ENCODE measurements at regions not wholly inside any gene's neighbourhood (a gene's known extent, or its start where the extent isn't known, plus 50 kb on each side); places are given as distances from the start of the nearest gene placed in this dataset.

GRCh38 chr5:73297430-73297829 is 124.4 kb downstream of the TMEM174 start:
- intact Hi-C loops (cut with DNase I; ENCODE audit: low total_unique reads), result no loop called here
- H3K9me3 ChIP-seq, result no peaks in the 10 kb centered on the region
- no peak overlapping the region for H3K27ac ChIP-seq
- H3K4me3 ChIP-seq, result no peak overlapping the region
- no peaks in the 10 kb centered on the region for H3K4me1 ChIP-seq
- TF ChIP-seq POLR2A (IDR thresholded peaks at IDR 0.05) (no peak), CTCF (IDR thresholded peaks at IDR 0.05) (no peak), POLR2AphosphoS5 (IDR thresholded peaks at IDR 0.05) (no peak)
- peaks cover 9 to 65% of the 10 kb centered on the region in 2 donors for H3K27me3 ChIP-seq
- no peak for DNase-seq (ENCODE audit: low spot score in 2 of 2)
- no peaks in the 10 kb centered on the region for H3K36me3 ChIP-seq

- Histone ChIP-seq H3K9me3 (no peaks in the 10 kb centered on the region), H3K27me3 (peaks cover 9 to 58% of the 10 kb centered on the region in 2 donors), H3K36me3 (no peaks in the 10 kb centered on the region), H3K27ac (no peak overlapping the region), H3K4me3 (no peak overlapping the region), H3K4me1 (no peaks in the 10 kb centered on the region)
- intact Hi-C loops (cut with DNase I; ENCODE audit: low total_unique reads), result no loop called here
- TF ChIP-seq POLR2AphosphoS5 (IDR thresholded peaks at IDR 0.05) (no peak), CTCF (IDR thresholded peaks at IDR 0.05) (no peak), POLR2A (IDR thresholded peaks at IDR 0.05) (no peak)
- DNase-seq (ENCODE audit: low spot score in 2 of 2), result no peak
Measured at GRCh38 chr5:73296772-73297171, 123.8 kb downstream of the TMEM174 start.

DNA sequence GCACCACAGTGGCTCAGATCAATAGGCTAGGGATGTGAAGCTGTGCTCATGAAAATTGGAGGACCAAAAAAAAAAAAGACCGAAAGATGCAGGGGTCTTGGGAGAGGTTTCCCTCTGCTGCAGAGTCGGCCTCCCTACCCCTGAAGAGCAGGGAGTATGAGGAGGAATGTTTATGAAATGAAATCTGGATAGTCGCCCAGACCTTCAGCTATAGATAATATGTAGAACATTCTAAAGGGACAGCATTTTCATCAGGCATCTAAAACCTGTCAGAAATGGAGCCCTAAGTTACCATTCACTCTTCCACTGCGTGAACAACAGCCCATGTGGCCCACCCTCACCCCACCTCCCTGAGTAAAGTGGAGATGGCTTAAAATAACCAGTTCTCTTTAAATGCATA is 122.9 kb downstream of the TMEM174 start:
- Histone ChIP-seq H3K27ac (no peak overlapping the region), H3K9me3 (no peaks in the 10 kb centered on the region), H3K4me1 (no peaks in the 10 kb centered on the region), H3K36me3 (no peaks in the 10 kb centered on the region), H3K4me3 (no peak overlapping the region), H3K27me3 (peaks cover 9 to 50% of the 10 kb centered on the region in 2 donors)
- intact Hi-C loops (cut with DNase I; ENCODE audit: low total_unique reads), result no loop called here
- no peak for DNase-seq (ENCODE audit: low spot score in 2 of 2)
- TF ChIP-seq CTCF (IDR thresholded peaks at IDR 0.05), result no peak
- no peak for TF ChIP-seq POLR2AphosphoS5 (IDR thresholded peaks at IDR 0.05)
- no peak for TF ChIP-seq POLR2A (IDR thresholded peaks at IDR 0.05)

DNA sequence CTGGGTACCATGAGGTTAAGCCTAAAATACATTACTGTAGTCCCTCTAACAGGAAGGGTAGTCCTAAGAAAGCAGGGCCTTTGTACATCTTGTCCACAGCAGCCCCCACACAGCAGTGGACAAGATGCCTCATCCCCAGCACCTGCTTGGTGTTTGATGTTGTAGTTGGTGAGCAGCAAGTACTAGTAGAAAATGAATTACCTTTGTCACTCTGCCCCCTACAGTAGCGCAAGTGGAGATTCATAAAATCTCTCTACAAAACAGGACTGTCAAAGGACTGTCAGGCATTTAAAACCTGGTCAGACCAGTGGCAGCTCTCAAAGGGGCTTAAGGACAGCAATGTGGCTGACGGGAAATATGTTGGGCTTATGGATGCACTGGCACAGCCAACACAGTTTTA is 122.5 kb downstream of the TMEM174 start:
- H3K4me1 ChIP-seq, result no peaks in the 10 kb centered on the region
- DNase-seq (ENCODE audit: low spot score in 2 of 2), result no peak
- no peaks in the 10 kb centered on the region for H3K9me3 ChIP-seq
- no peaks in the 10 kb centered on the region for H3K36me3 ChIP-seq
- no peak overlapping the region for H3K27ac ChIP-seq
- H3K4me3 ChIP-seq, result no peak overlapping the region
- intact Hi-C loops (cut with DNase I; ENCODE audit: low total_unique reads), result no loop called here
- H3K27me3 ChIP-seq, result peaks cover 9 to 45% of the 10 kb centered on the region in 2 donors
- TF ChIP-seq POLR2A (IDR thresholded peaks at IDR 0.05) (no peak), POLR2AphosphoS5 (IDR thresholded peaks at IDR 0.05) (no peak), CTCF (IDR thresholded peaks at IDR 0.05) (peak in 1 of 3 donors; percentile 24)

- peaks cover under 1 to 20% of the 10 kb centered on the region in 2 donors for H3K27me3 ChIP-seq
- no peak for DNase-seq (ENCODE audit: low spot score in 2 of 2)
- intact Hi-C loops (cut with DNase I; ENCODE audit: low total_unique reads), result no loop called here
- H3K27ac ChIP-seq, result no peak overlapping the region
- no peaks in the 10 kb centered on the region for H3K36me3 ChIP-seq
- no peaks in the 10 kb centered on the region for H3K4me1 ChIP-seq
- H3K4me3 ChIP-seq, result no peak overlapping the region
- H3K9me3 ChIP-seq, result no peaks in the 10 kb centered on the region
- TF ChIP-seq POLR2AphosphoS5 (IDR thresholded peaks at IDR 0.05), result no peak
- TF ChIP-seq POLR2A (IDR thresholded peaks at IDR 0.05), result no peak
- TF ChIP-seq CTCF (IDR thresholded peaks at IDR 0.05), result no peak
Measured at GRCh38 chr5:73292816-73293459, 119.9 kb downstream of the TMEM174 start.

All from breast epithelium (tissue), 4 donors.